GM19043 (cell line): ENCODE measurements at regions not wholly inside any gene's neighbourhood (a gene's known extent, or its start where the extent isn't known, plus 50 kb on each side); places are given as distances from the start of the nearest gene placed in this dataset.
"Not testable (repeated sequence)": the region's sequence is repeated elsewhere in the genome, so short reads cannot be mapped to it uniquely, and the experiment has no call there.

ENCODE experiments used
- ATAC-seq: cut with Tn5 transposase; IDR thresholded peaks from one replicate; pipeline ENCODE4 v1.9.1; 2021; ENCODE audit warnings: low read depth; ENCODE audit not compliant: unreplicated experiment

- ATAC-seq: no peak
These were observed 311.1 kb upstream of the CHD1 start for GRCh38 chr5:99239826-99240360.

- ATAC-seq: no peak
These were observed 262.5 kb upstream of the CHD1 start for GRCh38 chr5:99191206-99191745.

GRCh38 chr5:99187611-99188010 lies 258.8 kb upstream of the CHD1 start:
- ATAC-seq: no peak

GRCh38 chr5:99179206-99179605 lies 250.4 kb upstream of the CHD1 start:
- ATAC-seq: no peak

GRCh38 chr5:99177796-99178195 lies 249.0 kb upstream of the CHD1 start:
- ATAC-seq: no peak

- ATAC-seq: no peak
These were observed 247.4 kb upstream of the CHD1 start for GRCh38 chr5:99176186-99176585.

- no peak for ATAC-seq
These were observed 240.5 kb upstream of the CHD1 start for GRCh38 chr5:99169309-99169708.

GRCh38 chr5:99161538-99161937 lies 232.7 kb upstream of the CHD1 start:
- ATAC-seq: not testable (repeated sequence)

GRCh38 chr5:99156688-99157087 lies 227.9 kb upstream of the CHD1 start:
- ATAC-seq: no peak

GRCh38 chr5:99143283-99143795 lies 214.5 kb upstream of the CHD1 start:
- ATAC-seq: not testable (repeated sequence)

GRCh38 chr5:99141534-99142128 lies 212.8 kb upstream of the CHD1 start:
- no peak for ATAC-seq

GRCh38 chr5:99138911-99139310 lies 210.1 kb upstream of the CHD1 start:
- ATAC-seq: no peak

GRCh38 chr5:99133921-99134320 lies 205.1 kb upstream of the CHD1 start:
- ATAC-seq: no peak

GRCh38 chr5:99129768-99130501 lies 201.1 kb upstream of the CHD1 start:
- ATAC-seq: no peak

GRCh38 chr5:99122976-99123375 lies 194.2 kb upstream of the CHD1 start:
- ATAC-seq: no peak

- ATAC-seq: no peak
These were observed 190.5 kb upstream of the CHD1 start for GRCh38 chr5:99119326-99119725.

GRCh38 chr5:99116526-99116925 lies 187.7 kb upstream of the CHD1 start:
- ATAC-seq: no peak

- ATAC-seq: no peak
These were observed 181.1 kb upstream of the CHD1 start for GRCh38 chr5:99109894-99110293.

- ATAC-seq: no peak
These were observed 176.4 kb upstream of the CHD1 start for GRCh38 chr5:99105216-99105615.

- ATAC-seq: peak; percentile 43
These were observed 175.8 kb upstream of the CHD1 start for GRCh38 chr5:99104538-99105132.

- no peak for ATAC-seq
These were observed 173.4 kb upstream of the CHD1 start for GRCh38 chr5:99102073-99102697.
